ENCODE measurements at regions not wholly inside any gene's neighbourhood (a gene's known extent, or its start where the extent isn't known, plus 50 kb on each side); places are given as distances from the start of the nearest gene placed in this dataset.

DNA sequence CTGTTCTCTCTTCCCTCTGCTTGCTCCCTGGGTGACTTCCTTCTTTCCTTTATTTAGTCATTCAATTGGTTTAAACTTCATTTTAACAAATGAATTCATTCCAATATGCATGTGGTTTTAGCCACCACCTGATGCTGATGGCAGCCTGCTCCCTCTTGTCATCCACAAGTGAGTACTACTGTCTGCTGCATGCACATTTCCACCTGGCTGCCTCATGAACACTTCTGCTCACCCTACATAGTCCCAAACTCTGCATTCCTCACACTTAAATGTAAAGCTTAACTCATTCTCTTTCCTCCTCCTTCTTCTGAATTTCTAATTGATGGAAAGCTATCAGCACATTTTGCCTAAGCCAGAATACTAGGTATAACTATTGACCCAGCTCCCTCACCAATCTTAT, 184.7 kb upstream of the ZNF462 start:
- CTCF ChIA-PET = no interaction called here
- POLR2A ChIA-PET = no interaction called here
- no peak for DNase-seq (ENCODE audit: extremely low spot score)
- no peak for TF ChIP-seq SUZ12 (IDR thresholded peaks at IDR 0.05)
- no peak for TF ChIP-seq CTBP1 (IDR thresholded peaks at IDR 0.05; ENCODE audit: borderline replicate concordance)
- no peak for TF ChIP-seq ZNF384 (IDR thresholded peaks at IDR 0.05)
- no peak for TF ChIP-seq LEF1 (IDR thresholded peaks at IDR 0.05; ENCODE audit: borderline replicate concordance)
- TF ChIP-seq TARDBP (IDR thresholded peaks at IDR 0.05) = no peak
- no peak for TF ChIP-seq L3MBTL2 (conservative IDR thresholded peaks at IDR 0.05)
- no peak for TF ChIP-seq HDGF (IDR thresholded peaks at IDR 0.05; ENCODE audit: borderline replicate concordance)
- TF ChIP-seq, protein P1, sequence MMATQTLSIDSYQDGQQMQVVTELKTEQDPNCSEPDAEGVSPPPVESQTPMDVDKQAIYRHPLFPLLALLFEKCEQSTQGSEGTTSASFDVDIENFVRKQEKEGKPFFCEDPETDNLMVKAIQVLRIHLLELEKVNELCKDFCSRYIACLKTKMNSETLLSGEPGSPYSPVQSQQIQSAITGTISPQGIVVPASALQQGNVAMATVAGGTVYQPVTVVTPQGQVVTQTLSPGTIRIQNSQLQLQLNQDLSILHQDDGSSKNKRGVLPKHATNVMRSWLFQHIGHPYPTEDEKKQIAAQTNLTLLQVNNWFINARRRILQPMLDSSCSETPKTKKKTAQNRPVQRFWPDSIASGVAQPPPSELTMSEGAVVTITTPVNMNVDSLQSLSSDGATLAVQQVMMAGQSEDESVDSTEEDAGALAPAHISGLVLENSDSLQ (IDR thresholded peaks at IDR 0.05) = no peak
- no peak for TF ChIP-seq SP1 (IDR thresholded peaks at IDR 0.05)
- TF ChIP-seq FOXK2 (IDR thresholded peaks at IDR 0.05) = no peak
- no peak for TF ChIP-seq FOXM1 (IDR thresholded peaks at IDR 0.05; ENCODE audit: borderline replicate concordance)
- TF ChIP-seq ARNT (IDR thresholded peaks at IDR 0.05) = no peak
- no peak for TF ChIP-seq BHLHE40 (IDR thresholded peaks at IDR 0.05; ENCODE audit: borderline replicate concordance)

DNA sequence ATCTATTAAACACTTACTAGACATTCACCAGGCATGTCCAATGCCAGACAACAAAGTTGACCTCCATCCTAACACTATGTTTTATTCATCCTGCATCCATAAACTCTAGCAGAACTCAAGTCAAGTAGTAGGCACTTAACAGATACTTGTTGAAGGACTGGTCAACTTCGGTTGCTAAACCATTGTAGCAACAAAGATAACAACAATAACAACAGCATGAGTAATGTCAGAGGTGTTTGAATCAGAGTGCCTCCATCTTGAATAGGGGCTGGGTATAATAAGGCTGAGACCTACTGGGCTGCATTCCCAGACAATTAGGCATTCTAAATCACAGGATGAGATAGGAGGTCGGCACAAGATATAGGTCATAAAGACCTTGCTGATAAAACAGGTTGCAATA, 180.5 kb upstream of the ZNF462 start:
- CTCF ChIA-PET = no interaction called here
- POLR2A ChIA-PET = no interaction called here
- no peak for DNase-seq (ENCODE audit: extremely low spot score)
- TF ChIP-seq ARNT (IDR thresholded peaks at IDR 0.05) (no peak), CTBP1 (IDR thresholded peaks at IDR 0.05; ENCODE audit: borderline replicate concordance) (no peak), BHLHE40 (IDR thresholded peaks at IDR 0.05; ENCODE audit: borderline replicate concordance) (no peak), TARDBP (IDR thresholded peaks at IDR 0.05) (no peak), SP1 (IDR thresholded peaks at IDR 0.05) (no peak), FOXA1 (IDR thresholded peaks at IDR 0.05) (no peak), L3MBTL2 (conservative IDR thresholded peaks at IDR 0.05) (no peak), FOXM1 (IDR thresholded peaks at IDR 0.05; ENCODE audit: borderline replicate concordance) (no peak), HDGF (IDR thresholded peaks at IDR 0.05; ENCODE audit: borderline replicate concordance) (no peak), SUZ12 (IDR thresholded peaks at IDR 0.05) (no peak), LEF1 (IDR thresholded peaks at IDR 0.05; ENCODE audit: borderline replicate concordance) (no peak), ZNF384 (IDR thresholded peaks at IDR 0.05) (no peak), NFRKB (IDR thresholded peaks at IDR 0.05) (no peak), FOXK2 (IDR thresholded peaks at IDR 0.05) (no peak), ELF4 (IDR thresholded peaks at IDR 0.05) (no peak)
- TF ChIP-seq, protein P1 (IDR thresholded peaks at IDR 0.05) = no peak

DNA sequence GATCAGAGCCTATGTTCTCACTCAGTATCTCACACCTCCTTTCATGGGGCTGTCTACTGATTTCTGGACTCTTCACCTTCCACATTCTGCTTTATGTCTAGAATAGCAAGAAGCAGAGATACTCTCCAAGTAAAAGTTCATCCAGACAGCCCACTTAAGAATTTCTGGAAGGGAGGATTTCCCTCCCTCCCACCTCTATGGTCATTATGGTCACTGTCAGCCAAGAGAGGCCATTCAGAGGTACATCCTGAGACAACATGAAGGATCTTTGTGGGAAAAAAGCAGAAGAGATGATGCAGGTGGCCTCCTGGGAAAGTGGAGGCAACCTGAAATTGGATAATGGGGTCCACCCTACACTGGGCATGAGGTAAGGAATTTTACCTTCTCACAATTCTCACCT, 179.5 kb upstream of the ZNF462 start:
- POLR2A ChIA-PET = no interaction called here
- DNase-seq (ENCODE audit: extremely low spot score) = no peak
- CTCF ChIA-PET = no interaction called here
- TF ChIP-seq CTBP1 (IDR thresholded peaks at IDR 0.05; ENCODE audit: borderline replicate concordance) (no peak), ARNT (IDR thresholded peaks at IDR 0.05) (no peak), NFRKB (IDR thresholded peaks at IDR 0.05) (no peak), HDGF (IDR thresholded peaks at IDR 0.05; ENCODE audit: borderline replicate concordance) (no peak)

DNA sequence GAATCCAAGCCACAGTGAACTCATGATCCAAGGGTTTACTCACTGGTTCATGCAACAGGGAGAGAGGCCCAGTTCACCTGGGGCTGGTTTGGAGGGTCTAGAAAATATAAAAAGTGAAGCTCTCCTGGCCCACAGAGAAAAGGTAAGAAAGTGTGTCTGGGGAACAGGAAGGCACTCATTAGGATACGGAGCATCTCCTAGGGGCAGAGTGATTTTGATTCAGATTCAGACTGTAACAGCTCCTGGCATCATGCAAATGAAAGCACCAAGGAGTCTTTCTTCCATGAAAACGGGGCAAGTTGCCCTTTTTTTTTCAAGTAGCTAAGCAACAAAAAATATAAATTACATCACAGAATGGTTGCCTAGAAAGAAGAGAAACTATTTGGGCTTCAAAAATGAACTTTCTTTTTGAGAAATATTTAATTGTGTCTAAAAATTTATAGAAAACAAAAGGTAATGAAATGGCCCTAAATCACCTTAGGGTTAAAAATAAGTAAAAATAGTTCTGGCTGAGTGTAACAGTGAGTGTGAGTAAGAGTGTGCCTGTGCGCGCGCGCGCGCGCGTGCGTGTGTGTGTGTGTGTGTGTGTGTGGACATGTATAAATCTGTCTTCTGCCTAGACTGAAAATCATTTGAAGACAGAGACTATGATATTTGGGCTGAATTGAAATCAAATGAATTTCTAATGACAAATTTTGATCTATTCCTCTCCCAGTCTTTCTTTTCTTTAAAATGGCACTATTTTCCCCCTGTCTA, 177.8 kb upstream of the ZNF462 start:
- ChIA-PET CTCF (no interaction called here), POLR2A (no interaction called here)
- TF ChIP-seq FOXA1 (IDR thresholded peaks at IDR 0.05) (no peak), L3MBTL2 (conservative IDR thresholded peaks at IDR 0.05) (no peak), SP1 (IDR thresholded peaks at IDR 0.05) (no peak), CTBP1 (IDR thresholded peaks at IDR 0.05; ENCODE audit: borderline replicate concordance) (no peak), FOXK2 (IDR thresholded peaks at IDR 0.05) (no peak), HDGF (IDR thresholded peaks at IDR 0.05; ENCODE audit: borderline replicate concordance) (no peak), ELF4 (IDR thresholded peaks at IDR 0.05) (no peak), BHLHE40 (IDR thresholded peaks at IDR 0.05; ENCODE audit: borderline replicate concordance) (no peak), NFRKB (IDR thresholded peaks at IDR 0.05) (no peak), LEF1 (IDR thresholded peaks at IDR 0.05; ENCODE audit: borderline replicate concordance) (no peak)
- TF ChIP-seq, protein P1 (IDR thresholded peaks at IDR 0.05) = no peak
- DNase-seq (ENCODE audit: extremely low spot score) = no peak

DNA sequence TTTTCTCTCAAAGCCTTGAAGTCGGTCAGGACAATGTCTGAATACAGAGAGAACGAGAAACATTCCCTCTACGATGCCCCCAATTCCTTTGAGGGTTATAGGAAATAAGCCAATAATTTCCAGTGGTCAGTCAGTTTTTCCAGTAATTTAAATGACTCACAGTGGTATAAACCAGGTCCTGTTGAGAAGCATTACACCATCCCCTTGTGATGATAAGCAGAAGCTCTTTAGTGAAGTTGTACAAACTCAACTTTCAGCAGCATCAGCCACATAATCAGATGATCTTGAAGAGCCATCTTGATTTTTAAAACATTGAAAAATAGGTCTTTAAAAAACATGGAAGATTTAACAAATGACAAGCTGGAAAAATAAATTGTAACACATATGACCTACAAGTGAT, 173.9 kb upstream of the ZNF462 start:
- TF ChIP-seq BHLHE40 (IDR thresholded peaks at IDR 0.05; ENCODE audit: borderline replicate concordance) (no peak), ELF4 (IDR thresholded peaks at IDR 0.05) (no peak), L3MBTL2 (conservative IDR thresholded peaks at IDR 0.05) (no peak), CTBP1 (IDR thresholded peaks at IDR 0.05; ENCODE audit: borderline replicate concordance) (no peak), SUZ12 (IDR thresholded peaks at IDR 0.05) (no peak), LEF1 (IDR thresholded peaks at IDR 0.05; ENCODE audit: borderline replicate concordance) (no peak), FOXA1 (IDR thresholded peaks at IDR 0.05) (no peak), SP1 (IDR thresholded peaks at IDR 0.05) (no peak), FOXM1 (IDR thresholded peaks at IDR 0.05; ENCODE audit: borderline replicate concordance) (no peak), HDGF (IDR thresholded peaks at IDR 0.05; ENCODE audit: borderline replicate concordance) (no peak), ARNT (IDR thresholded peaks at IDR 0.05) (no peak), TARDBP (IDR thresholded peaks at IDR 0.05) (no peak), ZNF384 (IDR thresholded peaks at IDR 0.05) (no peak), NFRKB (IDR thresholded peaks at IDR 0.05) (no peak), FOXK2 (IDR thresholded peaks at IDR 0.05) (no peak)
- TF ChIP-seq, protein P1 (IDR thresholded peaks at IDR 0.05) = no peak
- ChIA-PET CTCF (no interaction called here), POLR2A (no interaction called here)
- DNase-seq (ENCODE audit: extremely low spot score) = no peak
